GM19468 (cell line): ENCODE measurements at regions not wholly inside any gene's neighbourhood (a gene's known extent, or its start where the extent isn't known, plus 50 kb on each side); places are given as distances from the start of the nearest gene placed in this dataset.
"Not testable (repeated sequence)": the region's sequence is repeated elsewhere in the genome, so short reads cannot be mapped to it uniquely, and the experiment has no call there.

ENCODE experiments used
- ATAC-seq: cut with Tn5 transposase; IDR thresholded peaks from one replicate; pipeline ENCODE4 v1.9.1; 2021; ENCODE audit warnings: mild to moderate bottlenecking, moderate library complexity, moderate number of reproducible peaks; ENCODE audit not compliant: unreplicated experiment; ENCODE audit errors: extremely low read depth

DNA sequence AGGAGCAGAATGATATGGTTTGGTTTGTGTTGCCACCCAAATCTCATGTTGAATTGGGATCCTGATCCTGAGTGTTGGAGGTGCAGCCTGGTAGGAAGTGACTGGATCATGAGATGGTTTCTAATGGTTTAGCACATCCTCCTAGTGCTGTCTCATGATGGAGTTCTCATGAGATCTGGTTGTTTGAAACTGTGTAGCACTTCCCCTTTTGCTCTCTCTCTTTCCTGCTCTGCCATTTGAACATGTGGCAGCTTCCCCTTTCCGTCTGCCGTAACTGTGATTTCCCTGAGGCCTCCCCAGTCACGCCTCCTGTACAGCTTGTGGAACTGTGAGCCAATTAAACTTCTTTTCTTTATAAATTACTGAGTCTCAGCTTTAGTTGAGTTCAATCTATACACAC lies 756.8 kb upstream of the CDH6 start:
- ATAC-seq = no peak

DNA sequence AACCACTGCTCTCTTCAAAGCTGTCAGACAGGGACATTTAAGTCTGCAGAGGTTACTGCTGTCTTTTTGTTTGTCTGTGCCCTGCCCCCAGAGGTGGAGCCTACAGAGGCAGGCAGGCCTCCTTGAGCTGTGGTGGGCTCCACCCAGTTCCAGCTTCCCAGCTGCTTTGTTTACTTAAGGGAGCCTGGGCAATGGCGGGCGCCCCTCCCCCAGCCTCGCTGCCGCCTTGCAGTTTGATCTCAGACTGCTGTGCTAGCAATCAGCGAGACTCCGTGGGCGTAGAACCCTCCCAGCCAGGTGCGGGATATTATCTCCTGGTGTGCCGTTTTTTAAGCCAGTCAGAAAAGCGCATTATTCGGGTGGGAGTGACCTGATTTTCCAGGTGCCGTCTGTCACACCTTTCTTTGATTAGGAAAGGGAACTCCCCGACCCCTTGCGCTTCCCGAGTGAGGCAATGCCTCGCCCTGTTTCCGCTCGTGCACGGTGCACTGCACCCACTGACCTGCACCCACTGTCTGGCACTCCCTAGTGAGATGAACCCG lies 764.5 kb upstream of the CDH6 start:
- ATAC-seq = not testable (repeated sequence)

DNA sequence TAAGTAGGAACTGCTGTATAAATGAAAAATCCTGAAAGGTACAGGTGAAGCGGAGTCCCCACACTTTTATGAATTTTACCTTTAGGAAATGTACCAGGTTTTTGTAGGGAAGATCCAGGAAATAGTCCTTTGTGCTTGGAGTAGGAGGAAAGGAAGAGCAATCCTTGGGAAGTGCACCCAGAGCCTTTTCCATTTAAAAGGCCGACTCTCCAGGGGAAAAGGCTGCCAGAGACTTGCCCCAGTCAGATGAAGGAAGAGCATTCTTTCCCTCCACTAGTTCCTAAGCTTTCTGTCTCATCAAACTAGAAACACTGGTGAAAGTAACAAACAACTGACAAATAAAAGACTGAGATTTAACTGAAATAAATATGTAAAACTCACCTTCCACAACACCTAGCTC lies 779.4 kb upstream of the CDH6 start:
- no peak for ATAC-seq

DNA sequence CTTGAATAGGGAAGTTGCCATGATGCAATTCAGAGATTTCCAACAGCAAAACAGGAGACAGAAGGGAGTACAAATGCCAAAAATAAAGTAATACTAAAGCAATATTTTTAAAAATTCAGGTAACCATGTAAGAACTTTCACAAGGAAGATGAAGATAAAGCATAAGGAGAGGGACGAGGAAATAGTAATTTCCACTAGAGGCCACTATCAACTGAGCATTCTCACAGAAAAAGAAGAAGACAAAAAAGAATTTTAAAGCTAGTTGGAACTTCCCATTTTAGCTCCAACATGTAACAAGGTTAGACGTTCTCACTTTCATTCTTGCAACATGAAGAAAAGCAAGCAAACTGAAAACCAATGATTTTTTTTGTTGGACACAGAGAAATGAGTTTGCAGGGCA lies 779.9 kb upstream of the CDH6 start:
- no peak for ATAC-seq

DNA sequence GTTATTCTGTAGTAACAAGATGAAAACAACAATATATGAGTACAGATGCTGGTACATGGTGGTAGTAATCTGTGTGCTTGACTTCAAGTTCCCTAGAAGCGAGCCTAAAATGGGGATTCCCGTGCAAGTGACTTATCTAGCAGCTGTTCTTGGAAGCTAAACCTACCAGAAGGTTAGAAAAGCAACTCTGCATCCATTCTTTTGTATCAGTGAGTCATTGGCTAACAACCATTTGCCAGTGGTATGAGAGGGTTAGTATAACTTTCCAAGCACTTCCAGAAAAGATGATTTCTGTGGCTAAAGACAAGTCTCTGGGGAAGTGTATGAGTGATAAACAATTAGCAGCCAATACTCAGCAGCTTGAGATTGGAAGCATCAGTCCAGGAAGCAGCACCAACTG lies 787.7 kb upstream of the CDH6 start:
- no peak for ATAC-seq

DNA sequence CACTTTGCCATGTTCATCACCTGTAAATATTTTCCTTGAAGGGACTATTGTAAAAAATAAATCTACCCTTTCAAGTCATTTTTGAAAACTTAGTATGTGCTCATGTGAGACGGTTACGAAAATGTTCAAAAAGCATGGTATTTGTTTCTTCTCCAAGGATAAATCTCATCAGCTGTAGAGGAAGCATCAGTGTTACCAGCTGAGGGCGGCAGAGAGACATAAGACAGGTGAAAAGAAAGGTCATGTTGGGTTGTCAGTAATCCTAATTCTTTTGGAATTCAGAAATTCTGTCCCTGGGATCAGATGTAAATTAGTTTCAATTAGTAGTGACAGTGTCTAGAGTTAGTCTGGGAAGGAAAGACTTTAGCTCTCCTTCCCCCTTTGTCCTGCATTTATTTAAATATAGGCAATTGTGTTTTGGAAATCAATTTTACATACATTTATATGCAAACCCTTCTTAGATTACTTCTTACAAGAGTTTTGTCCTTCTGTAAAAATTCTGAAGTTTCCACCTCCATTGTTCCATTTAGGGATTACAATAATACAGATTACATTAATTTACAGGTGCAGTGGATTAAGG lies 791.9 kb upstream of the CDH6 start:
- no peak for ATAC-seq

DNA sequence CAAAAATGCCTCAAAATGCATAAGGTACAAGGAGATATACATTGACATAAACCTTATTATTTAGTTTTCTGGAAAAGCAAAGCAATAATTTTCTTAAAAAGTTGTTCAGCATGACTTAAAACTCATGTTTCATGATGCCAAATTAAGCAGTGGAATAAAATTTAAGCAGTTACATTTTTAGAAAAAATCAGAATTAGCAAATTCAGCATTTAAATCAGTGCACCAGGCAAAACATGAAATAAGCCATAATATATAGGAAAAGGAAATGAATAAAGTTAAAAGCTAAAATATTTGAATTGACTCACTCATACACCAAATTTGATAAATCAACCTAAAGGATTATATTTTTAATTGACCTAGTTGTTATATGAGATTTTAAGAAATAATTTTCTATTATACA lies 795.1 kb upstream of the CDH6 start:
- no peak for ATAC-seq

DNA sequence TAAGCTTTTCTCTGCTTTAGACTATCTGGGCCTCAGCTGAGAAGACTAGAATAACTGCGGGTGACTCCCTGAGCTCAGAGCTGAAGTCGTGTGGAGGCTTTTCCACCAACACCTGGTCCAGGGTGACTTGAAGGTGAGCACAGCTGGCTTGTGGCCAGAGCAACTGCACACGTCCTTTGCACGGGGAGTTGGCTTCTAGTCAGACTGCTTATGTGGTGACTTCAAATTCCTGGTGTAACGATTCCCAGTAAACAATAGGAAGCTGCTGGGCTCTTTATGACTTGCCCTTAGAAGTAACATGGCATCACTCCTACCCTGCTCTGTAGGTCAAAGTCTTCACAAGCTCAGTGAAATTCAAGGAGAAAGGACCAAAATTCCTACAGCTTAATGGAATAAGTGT lies 800.6 kb upstream of the CDH6 start:
- ATAC-seq = no peak

DNA sequence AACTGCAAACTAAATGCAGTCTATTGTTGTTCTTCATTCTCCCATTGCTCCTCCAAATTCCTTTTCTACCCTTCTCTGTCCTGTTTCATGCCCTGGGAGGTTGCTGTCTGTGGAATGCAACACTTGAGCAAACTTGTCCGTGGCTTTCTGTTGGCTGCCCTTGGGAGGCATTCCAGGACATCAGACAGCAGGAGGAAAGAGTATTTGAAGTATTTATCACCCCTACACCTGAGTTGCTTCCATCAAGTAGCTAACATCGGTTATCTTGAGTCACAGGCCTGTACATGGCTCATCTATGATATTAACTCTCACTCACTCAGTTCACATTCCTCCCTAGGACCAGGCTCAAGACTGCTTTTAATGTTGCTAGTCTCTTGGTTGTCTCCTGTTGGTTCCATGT lies 803.4 kb upstream of the CDH6 start:
- ATAC-seq = no peak

DNA sequence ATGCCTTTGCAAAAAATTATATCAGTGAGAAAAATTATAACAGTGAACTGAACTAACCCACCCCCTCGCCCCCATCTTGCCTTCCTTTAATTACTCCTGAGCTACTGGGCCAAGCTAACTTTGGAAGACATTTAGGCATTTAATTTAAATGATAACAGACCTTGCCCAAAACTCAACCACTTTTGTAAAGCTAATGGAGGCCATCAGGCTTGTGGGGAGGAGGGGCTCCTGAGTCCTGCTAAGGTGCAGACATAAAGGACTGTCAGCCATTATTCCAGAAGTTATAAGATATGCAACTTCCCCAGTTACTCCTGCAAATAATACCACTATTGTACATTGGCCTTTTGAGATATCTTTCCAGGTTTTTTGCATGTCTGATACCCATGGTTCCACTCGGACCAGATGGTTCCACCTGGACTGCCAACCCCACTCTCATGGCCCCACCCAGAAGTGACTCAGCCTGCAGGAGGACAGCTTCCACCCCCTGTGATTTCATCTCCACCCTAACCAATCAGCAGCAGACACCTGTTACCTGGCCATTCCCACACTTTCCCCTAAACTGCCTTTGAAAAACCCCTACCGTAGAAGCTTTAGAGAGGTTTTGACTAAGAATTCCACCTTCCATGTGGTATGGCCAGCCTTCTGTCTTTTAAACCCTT lies 805.4 kb upstream of the CDH6 start:
- ATAC-seq = no peak

DNA sequence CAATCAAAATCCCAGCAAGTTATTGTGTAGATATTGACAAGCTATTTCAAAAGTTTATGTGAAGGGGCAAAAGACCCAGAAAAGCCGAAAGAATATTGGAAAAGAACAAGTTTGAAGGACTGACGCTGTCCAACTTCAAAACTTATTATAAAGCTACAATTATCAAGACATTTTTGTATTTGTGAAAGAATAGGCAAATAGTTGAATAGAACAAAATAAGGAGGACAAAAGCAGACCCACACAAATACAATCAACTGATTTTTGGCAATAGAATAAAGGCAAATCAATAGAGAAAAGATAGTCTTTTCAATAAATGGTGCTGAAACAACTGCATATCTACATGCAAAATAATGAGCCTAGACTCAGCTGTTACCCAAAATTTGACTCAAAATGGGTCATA lies 807.7 kb upstream of the CDH6 start:
- no peak for ATAC-seq

DNA sequence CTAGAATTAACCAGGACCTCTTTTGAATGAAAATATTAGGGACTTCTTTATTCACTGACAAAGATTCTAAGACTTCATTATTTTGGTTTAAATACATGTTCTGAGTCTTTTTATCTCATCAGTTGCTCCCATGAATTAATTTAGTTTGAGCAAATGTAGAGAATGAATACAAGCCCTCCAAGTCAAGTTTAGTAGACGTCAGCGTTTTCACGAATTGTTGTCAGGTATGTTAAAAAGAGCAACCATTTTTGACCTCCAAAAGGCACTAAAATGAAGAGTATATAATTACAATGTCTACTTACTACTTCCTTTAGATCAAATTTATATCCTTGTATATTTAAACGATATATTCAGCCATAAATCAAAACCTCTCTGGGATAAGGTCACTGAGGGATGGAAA lies 809.3 kb upstream of the CDH6 start:
- ATAC-seq = no peak

DNA sequence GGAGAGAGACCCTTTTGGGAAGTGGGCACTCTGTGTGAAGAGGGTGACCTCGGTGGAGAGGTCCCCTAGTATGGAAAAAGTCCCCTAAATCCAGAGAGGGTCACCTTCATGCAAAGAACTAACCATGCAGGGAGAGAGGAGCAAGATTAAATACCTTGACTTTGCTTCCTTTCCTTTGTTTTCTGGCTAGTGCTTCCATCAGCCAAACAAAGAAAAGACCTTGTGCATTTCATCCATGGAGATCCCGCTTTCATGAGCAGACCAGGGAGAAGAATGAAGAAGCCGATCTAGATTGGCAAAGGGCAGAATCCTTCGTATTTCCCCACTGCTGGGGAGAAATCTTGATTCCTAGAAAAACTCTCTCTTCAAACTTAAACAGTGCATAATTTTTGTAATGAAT lies 813.3 kb upstream of the CDH6 start:
- ATAC-seq = no peak

DNA sequence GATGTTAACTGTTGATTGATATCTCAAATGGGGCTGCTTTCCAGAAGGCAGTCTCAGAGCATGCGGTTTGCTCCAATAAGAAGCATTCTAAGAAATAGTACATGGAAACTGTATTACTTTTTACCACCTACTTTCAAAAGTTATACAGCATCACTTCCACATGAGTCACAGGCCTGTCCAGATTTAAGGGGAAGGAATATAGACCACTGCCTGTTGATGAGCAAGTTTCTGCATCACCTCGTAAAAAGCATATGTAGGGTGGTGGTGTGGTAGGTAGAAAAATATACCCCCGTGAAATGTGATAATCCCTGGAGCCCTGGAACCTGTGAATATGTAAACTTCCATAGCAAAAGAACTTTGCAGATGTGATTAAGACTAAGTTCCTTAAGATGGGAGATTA lies 816.6 kb upstream of the CDH6 start:
- no peak for ATAC-seq

DNA sequence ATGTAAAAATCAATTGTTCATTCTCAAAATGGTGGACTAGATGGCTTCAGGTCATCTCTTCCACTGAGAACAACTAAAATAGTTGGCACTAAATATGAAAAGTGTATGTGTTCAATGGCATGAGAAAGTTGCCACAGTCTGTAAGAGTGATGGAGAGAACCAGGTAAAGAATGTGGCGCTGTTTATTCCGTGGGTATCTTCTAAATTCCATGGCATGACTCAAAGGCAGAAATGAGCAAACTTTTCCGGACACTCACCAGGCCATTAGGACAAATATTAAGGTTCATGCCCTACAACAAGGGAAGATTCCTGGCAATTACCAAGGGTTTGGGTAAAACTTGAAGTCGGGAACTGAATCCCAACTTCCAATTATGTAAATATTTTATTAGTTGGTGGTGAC lies 825.4 kb upstream of the CDH6 start:
- ATAC-seq = no peak

DNA sequence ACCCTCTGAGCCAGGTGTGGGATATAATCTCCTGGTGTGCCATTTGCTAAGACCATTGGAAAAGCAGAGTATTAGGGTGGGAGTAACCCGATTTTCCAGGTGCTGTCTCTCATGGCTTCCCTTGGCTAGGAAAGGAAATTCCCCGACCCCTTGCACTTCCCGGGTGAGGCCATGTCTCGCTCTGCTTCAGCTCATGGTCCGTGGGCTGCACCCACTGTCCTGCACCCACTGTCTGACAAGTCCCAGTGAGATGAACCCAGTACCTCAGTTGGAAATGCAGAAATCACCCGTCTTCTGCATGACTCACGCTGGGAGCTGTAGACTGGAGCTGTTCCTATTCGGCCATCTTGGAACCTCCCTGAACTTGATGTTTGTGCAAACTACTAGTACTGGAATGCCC lies 828.5 kb upstream of the CDH6 start:
- ATAC-seq = not testable (repeated sequence)

DNA sequence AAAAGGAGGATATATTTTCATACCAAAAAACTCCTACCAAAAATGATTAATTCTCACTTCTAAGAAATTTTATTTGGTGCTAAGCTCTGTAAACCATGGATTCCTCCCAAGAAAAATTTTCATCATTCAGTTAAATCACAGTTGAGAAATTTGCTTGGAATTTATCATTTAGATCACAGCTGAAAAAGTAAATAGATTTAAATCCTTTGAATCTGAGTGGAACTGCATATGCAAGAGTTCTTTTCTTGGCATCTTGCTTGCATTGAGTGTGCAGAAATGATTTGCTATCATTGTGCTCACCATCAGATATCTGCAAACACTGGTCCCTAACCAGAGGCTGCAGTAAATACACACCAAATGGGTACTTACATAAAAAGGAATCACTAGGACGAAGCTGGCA lies 836.1 kb upstream of the CDH6 start:
- no peak for ATAC-seq

DNA sequence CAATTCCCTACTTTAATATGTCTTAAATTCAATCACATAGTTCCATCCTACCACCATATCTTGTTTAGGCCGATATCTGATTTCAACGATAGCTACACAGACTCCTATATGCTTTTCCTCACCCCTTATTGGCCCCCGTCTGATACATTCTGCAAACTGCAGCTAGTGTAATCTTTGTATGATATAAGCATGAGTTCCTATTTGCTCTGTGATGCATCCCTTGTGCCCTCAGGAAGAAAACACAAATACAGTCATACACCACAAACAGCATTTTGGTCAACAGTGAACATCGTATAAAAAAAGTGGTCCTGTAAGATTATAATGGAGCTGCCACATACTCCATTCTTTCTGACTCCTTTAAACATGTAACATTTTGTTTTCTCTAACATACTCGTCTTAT lies 837.8 kb upstream of the CDH6 start:
- no peak for ATAC-seq

DNA sequence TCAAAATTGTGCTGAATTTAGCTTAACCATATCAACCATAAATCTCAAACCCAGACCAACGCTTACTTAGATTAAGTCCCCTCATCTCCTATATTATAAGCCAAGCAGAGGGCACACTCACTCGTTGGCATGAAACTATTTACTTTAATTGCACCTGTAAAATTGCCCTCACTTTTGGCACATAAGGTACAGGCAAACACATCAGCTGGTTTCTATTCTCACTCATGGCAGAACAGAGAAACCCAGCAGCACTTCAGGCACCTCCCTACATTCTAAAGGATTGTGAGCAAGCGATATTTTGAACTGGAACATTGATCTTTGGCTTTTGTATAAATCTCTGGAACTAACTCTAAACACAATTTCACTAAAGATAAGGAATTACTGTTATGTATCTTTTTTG lies 845.6 kb upstream of the CDH6 start:
- no peak for ATAC-seq

DNA sequence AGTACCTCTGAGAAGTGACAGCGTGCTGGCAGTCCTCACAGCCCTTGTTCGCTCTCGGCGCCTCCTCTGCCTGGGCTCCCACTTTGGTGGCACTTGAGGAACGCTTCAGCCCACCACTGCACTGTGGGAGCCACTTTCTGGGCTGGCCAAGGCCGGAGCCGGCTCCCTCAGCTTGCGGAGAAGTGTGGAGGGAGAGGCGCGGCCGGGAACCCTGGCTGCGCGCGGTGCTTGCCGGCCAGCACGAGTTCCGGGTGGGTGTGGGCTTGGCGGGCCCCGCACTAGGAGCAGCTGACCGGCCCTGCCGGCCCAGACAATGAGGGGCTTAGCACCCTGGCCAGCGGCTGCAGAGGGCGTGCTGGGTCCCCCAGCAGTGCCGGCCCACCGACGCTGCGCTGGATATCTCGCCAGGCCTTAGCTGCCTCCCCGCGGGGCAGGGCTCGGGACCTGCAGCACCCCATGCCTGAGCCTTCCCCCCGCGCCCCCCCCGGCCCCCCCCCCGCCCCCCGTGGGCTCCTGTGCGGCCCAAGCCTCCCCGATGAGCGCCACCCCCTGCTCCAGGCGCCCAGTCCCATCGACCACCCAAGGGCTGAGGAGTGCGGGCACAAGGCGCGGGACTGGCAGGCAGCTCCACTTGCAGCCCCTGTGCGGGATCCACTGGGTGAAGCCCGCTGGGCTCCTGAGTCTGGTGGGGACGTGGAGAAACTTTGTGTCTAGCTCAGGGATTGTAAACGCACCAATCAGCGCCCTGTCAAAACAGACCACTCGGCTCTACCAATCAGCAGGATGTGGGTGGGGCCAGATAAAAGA lies 847.7 kb upstream of the CDH6 start:
- not testable (repeated sequence) for ATAC-seq

DNA sequence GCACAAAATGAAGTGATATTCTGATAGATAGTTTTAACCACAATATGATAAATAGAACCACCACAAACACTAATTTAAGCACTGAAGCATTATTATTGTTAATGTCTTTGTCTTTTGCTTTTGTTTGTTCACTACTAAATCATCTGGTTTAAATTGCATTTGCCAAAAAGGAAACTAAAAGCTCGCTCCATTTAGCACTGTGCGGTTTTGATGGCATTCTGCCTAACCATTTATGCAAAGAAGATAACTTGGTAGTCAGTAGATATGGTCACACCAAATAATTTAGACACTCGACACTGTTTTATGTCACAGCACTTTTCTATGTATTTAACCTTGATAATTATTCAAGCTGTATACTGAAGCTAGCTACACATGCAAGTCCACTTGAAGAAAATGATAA lies 849.8 kb upstream of the CDH6 start:
- no peak for ATAC-seq
